Naive thymus-derived CD4-positive, alpha-beta T cell (primary cell): ENCODE measurements at regions not wholly inside any gene's neighbourhood (a gene's known extent, or its start where the extent isn't known, plus 50 kb on each side); places are given as distances from the start of the nearest gene placed in this dataset.
"Not testable (repeated sequence)": the region's sequence is repeated elsewhere in the genome, so short reads cannot be mapped to it uniquely, and the experiment has no call there.

Experiments
- ATAC-seq: fragments of 150-1000 bp; cut with Tn5 transposase; 2 replicates; pipeline ENCODE4 v1.10.0; 2021; ENCODE audit warnings: mild to moderate bottlenecking, moderate library complexity
- CTCF ChIA-PET: fragments of 350-600 bp; sonication (Branson Sonifier 250); formaldehyde crosslinking; loops from one replicate; lab custom pipeline; 2021; ENCODE audit warnings: antibody characterized with exemption; lab: Charles Lee
- POLR2A ChIA-PET: fragments of 350-600 bp; sonication (Branson Sonifier 250); formaldehyde crosslinking; loops from one replicate; lab custom pipeline; 2021; ENCODE audit warnings: antibody characterized with exemption, inconsistent platforms; lab: Charles Lee
- DNase-seq, 9 donors: peaks; one replicate each; pipeline versions ENCODE4 v3.0.0 to v3.0.0-alpha.2; 2020 to 2022; ENCODE audit warnings: mixed read lengths in 1 of 9
- H3K27ac ChIP-seq: one replicate; pipeline ENCODE4 v1.7.0; 2013; ENCODE audit warnings: mild to moderate bottlenecking, low read depth, low read length, moderate library complexity
- H3K27me3 ChIP-seq, 2 donors: one replicate each; pipeline ENCODE4 v1.7.0; 2013; ENCODE audit warnings: low read length in 2 of 2, mild to moderate bottlenecking in 2 of 2, moderate library complexity in 2 of 2; ENCODE audit not compliant: control insufficient read depth in 2 of 2, insufficient read depth in 2 of 2
- H3K36me3 ChIP-seq, 3 experiments: 1 replicate in 2 of 3; 2 replicates in 1 of 3; pipeline ENCODE4 v1.7.0; 2013; ENCODE audit warnings: low read length in 3 of 3, mild to moderate bottlenecking in 3 of 3, moderate library complexity in 1 of 3; ENCODE audit not compliant: insufficient read depth in 3 of 3, control insufficient read depth in 2 of 3
- H3K4me1 ChIP-seq, 2 donors: one replicate each; pipeline ENCODE4 v1.7.0; 2013; ENCODE audit warnings: low read length in 2 of 2, mild to moderate bottlenecking in 2 of 2, moderate library complexity in 1 of 2; ENCODE audit not compliant: control insufficient read depth in 2 of 2, insufficient read depth in 2 of 2
- H3K4me3 ChIP-seq: 2 replicates; pipeline ENCODE4 v1.7.0; 2013; ENCODE audit warnings: mild to moderate bottlenecking, low read length
- H3K9me3 ChIP-seq, 3 experiments: 1 replicate in 2 of 3; 2 replicates in 1 of 3; pipeline ENCODE4 v1.7.0; 2013; ENCODE audit warnings: low read length in 3 of 3; ENCODE audit not compliant: control insufficient read depth in 2 of 3
- H3K27ac Mint-ChIP-seq, 9 donors: one replicate each; pipeline ENCODE4 v1.8.0; 2020 to 2022; ENCODE audit warnings: mixed read lengths in 9 of 9, mild to moderate bottlenecking in 8 of 9, moderate library complexity in 5 of 9, inconsistent platforms in 2 of 9
- H3K27me3 Mint-ChIP-seq, 5 donors: one replicate each; pipeline ENCODE4 v1.8.0; 2021 to 2022; ENCODE audit warnings: mixed read lengths in 5 of 5, mild to moderate bottlenecking in 1 of 5
- H3K36me3 Mint-ChIP-seq, 5 donors: one replicate each; pipeline ENCODE4 v1.8.0; 2020 to 2022; ENCODE audit warnings: mixed read lengths in 5 of 5, mild to moderate bottlenecking in 3 of 5, inconsistent platforms in 1 of 5
- H3K4me1 Mint-ChIP-seq, 7 donors: one replicate each; pipeline ENCODE4 v1.8.0; 2020 to 2022; ENCODE audit warnings: mixed read lengths in 7 of 7, mild to moderate bottlenecking in 3 of 7, inconsistent platforms in 1 of 7
- H3K4me3 Mint-ChIP-seq, 10 donors: one replicate each; pipeline ENCODE4 v1.8.0; 2020 to 2022; ENCODE audit warnings: mild to moderate bottlenecking in 10 of 10, mixed read lengths in 10 of 10, moderate library complexity in 6 of 10, inconsistent platforms in 2 of 10
- H3K9me3 Mint-ChIP-seq, 11 donors: one replicate each; pipeline ENCODE4 v1.8.0; 2020 to 2022; ENCODE audit warnings: mixed read lengths in 11 of 11, mild to moderate bottlenecking in 4 of 11, inconsistent platforms in 1 of 11, moderate library complexity in 1 of 11
- intact Hi-C, 2 donors: fragments of 100-400 bp; cut with micrococcal nuclease; formaldehyde crosslinking; loops; one replicate each; pipeline ENCODE4 v1.15.1; 2023

DNA sequence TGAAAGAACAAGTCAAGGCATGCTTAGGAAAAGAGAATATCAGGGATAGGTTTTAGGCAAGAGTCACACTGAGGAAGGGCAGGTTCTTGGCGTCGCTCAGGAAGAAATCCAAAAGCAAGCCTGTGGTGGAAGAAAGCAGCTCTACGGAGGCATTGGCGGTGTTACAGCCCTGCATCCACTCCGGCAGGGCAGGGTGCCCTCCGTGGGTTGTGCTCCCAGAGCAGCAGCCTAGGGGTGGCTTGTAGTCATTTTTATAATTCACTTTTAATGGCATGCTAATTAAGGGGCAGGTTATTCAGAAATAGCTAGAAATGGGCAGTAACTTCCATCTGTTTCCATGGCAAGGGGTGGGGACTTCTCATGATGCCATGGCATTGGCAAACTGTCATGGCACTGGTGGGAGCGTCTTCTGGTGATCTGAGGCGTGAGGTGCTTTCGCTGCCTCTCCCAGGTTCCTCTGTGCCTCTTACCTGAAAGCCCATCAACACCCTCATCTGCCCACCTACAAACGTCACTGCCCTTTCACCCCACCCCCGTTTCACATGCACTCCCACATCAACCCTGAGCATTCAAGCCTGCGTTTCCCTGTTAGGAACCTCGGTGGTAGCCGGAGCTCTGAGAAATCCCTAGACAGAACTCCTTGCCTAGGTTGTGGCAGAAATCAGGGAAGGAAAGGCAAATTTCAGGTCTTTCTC is 1763.8 kb upstream of the TPTE start:
- H3K27me3 ChIP-seq, H3K9me3 ChIP-seq, CTCF ChIA-PET, DNase-seq, H3K4me3 ChIP-seq, H3K27ac ChIP-seq, H3K36me3 Mint-ChIP-seq, H3K27me3 Mint-ChIP-seq, intact Hi-C loops, H3K4me1 Mint-ChIP-seq, H3K4me3 Mint-ChIP-seq, H3K36me3 ChIP-seq, ATAC-seq, H3K27ac Mint-ChIP-seq, H3K4me1 ChIP-seq, POLR2A ChIA-PET: not testable (repeated sequence)
- peaks cover 13 to 48% (median 28%) of the 10 kb centered on the region in 11 donors for H3K9me3 Mint-ChIP-seq

- H3K4me3 Mint-ChIP-seq, H3K27me3 Mint-ChIP-seq, CTCF ChIA-PET, ATAC-seq, DNase-seq, H3K9me3 ChIP-seq, H3K27ac ChIP-seq, H3K4me3 ChIP-seq, POLR2A ChIA-PET, H3K36me3 Mint-ChIP-seq, H3K4me1 Mint-ChIP-seq, H3K27me3 ChIP-seq, intact Hi-C loops, H3K4me1 ChIP-seq, H3K27ac Mint-ChIP-seq, H3K36me3 ChIP-seq: not testable (repeated sequence)
- peaks cover 16 to 58% (median 28%) of the 10 kb centered on the region in 11 donors for H3K9me3 Mint-ChIP-seq
Measured at GRCh38 chr21:8758921-8759367, 1762.4 kb upstream of the TPTE start.

- peaks cover 23 to 66% (median 35%) of the 10 kb centered on the region in 11 donors for H3K9me3 Mint-ChIP-seq
- H3K36me3 ChIP-seq, H3K27me3 ChIP-seq, intact Hi-C loops, H3K4me3 ChIP-seq, ATAC-seq, H3K4me3 Mint-ChIP-seq, H3K27ac ChIP-seq, H3K4me1 ChIP-seq, DNase-seq, H3K27me3 Mint-ChIP-seq, H3K4me1 Mint-ChIP-seq, H3K27ac Mint-ChIP-seq, CTCF ChIA-PET, POLR2A ChIA-PET, H3K9me3 ChIP-seq: not testable (repeated sequence)
- H3K36me3 Mint-ChIP-seq = peaks cover 0 to 13% (median 0%) of the 10 kb centered on the region in 5 donors
Measured at GRCh38 chr21:8762241-8762640, 1759.1 kb upstream of the TPTE start.

GRCh38 chr21:8764416-8764815 is 1757.0 kb upstream of the TPTE start:
- POLR2A ChIA-PET, CTCF ChIA-PET, H3K4me1 Mint-ChIP-seq, H3K4me3 Mint-ChIP-seq, DNase-seq, ATAC-seq, H3K36me3 Mint-ChIP-seq, H3K4me1 ChIP-seq, H3K36me3 ChIP-seq, H3K27ac ChIP-seq, H3K4me3 ChIP-seq, intact Hi-C loops, H3K27me3 ChIP-seq, H3K27ac Mint-ChIP-seq, H3K9me3 ChIP-seq, H3K27me3 Mint-ChIP-seq: not testable (repeated sequence)
- H3K9me3 Mint-ChIP-seq = peaks cover 14 to 47% (median 26%) of the 10 kb centered on the region in 11 donors

- H3K36me3 ChIP-seq, POLR2A ChIA-PET, CTCF ChIA-PET, H3K27ac Mint-ChIP-seq, H3K27me3 Mint-ChIP-seq, H3K4me1 ChIP-seq, H3K4me3 Mint-ChIP-seq, H3K4me1 Mint-ChIP-seq, DNase-seq, H3K27me3 ChIP-seq, H3K36me3 Mint-ChIP-seq, H3K4me3 ChIP-seq, H3K9me3 ChIP-seq, H3K27ac ChIP-seq, ATAC-seq, intact Hi-C loops: not testable (repeated sequence)
- peaks cover 16 to 48% (median 25%) of the 10 kb centered on the region in 11 donors for H3K9me3 Mint-ChIP-seq
Measured at GRCh38 chr21:8766142-8766541, 1755.2 kb upstream of the TPTE start.

DNA sequence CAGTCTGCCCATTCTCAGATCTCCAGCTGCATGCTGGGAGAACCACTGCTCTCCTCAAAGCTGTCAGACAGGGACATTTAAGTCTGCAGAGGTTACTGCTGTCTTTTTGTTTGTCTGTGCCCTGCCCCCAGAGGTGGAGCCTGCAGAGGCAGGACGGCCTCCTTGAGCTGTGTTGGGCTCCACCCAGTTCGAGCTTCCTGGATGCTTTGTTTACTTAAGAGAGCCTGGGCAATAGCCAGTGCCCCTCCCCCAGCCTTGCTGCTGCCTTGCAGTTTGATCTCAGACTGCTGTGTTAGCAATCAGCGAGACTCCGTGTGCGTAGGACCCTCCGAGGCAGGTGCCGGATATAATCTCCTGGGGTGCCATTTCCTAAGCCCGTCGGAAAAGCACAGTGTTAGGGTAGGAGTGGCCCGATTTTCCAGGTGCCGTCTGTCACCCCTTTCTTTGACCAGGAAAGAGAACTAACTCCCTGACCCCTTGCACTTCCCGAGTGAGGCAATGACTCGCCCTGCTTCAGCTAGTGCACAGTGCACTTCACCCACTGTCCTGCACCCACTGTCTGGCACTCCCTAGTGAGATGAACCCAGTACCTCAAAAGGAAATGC is 1748.4 kb upstream of the TPTE start:
- H3K4me3 Mint-ChIP-seq, H3K4me1 ChIP-seq, H3K27me3 Mint-ChIP-seq, H3K27ac Mint-ChIP-seq, H3K36me3 Mint-ChIP-seq, H3K9me3 ChIP-seq, H3K36me3 ChIP-seq, ATAC-seq, POLR2A ChIA-PET, H3K4me1 Mint-ChIP-seq, H3K27me3 ChIP-seq, H3K27ac ChIP-seq, CTCF ChIA-PET, DNase-seq, H3K4me3 ChIP-seq, intact Hi-C loops: not testable (repeated sequence)
- peaks cover 0 to 38% (median 18%) of the 10 kb centered on the region in 11 donors for H3K9me3 Mint-ChIP-seq
